Gastrocnemius medialis (tissue), 4 donors: ENCODE measurements at regions not wholly inside any gene's neighbourhood (a gene's known extent, or its start where the extent isn't known, plus 50 kb on each side); places are given as distances from the start of the nearest gene placed in this dataset.

Experiments used
- ATAC-seq, 2 donors: fragments of 150-250 bp; one replicate each; pipeline ENCODE4 v1.9.1; 2016
- DNase-seq, 2 donors: peaks; one replicate each; pipeline ENCODE4 v3.0.0-alpha.2; 2019
- H3K27ac ChIP-seq, 4 donors: fragments of 200-600 bp; sonication (generic); 1 replicate in 1 of 4; 2 replicates in 3 of 4; pipeline ENCODE4 v1.5.1; 2016 to 2018; ENCODE audit warnings: mild to moderate bottlenecking in 2 of 4, moderate library complexity in 1 of 4
- H3K27me3 ChIP-seq, 3 donors: fragments of 200-600 bp; sonication (generic) in 2 of 3; 1 replicate in 1 of 3; 2 replicates in 2 of 3; pipeline versions ENCODE4 v1.5.1 to v1.6.0; 2016 to 2019; ENCODE audit warnings: mild to moderate bottlenecking in 1 of 3, moderate library complexity in 1 of 3
- H3K36me3 ChIP-seq, 2 donors: fragments of 200-600 bp; sonication (generic) in 1 of 2; one replicate each; pipeline ENCODE4 v1.5.1; 2017 to 2018
- H3K4me1 ChIP-seq, 2 donors: fragments of 200-600 bp; sonication (generic) in 1 of 2; one replicate each; pipeline ENCODE4 v1.5.1; 2016 to 2017; ENCODE audit warnings: mild to moderate bottlenecking in 2 of 2
- H3K4me3 ChIP-seq, 4 donors: fragments of 200-600 bp; sonication (generic) in 3 of 4; 1 replicate in 1 of 4; 2 replicates in 3 of 4; pipeline ENCODE4 v1.5.1; 2016 to 2019; ENCODE audit warnings: mild to moderate bottlenecking in 2 of 4
- H3K9me3 ChIP-seq, 3 donors: fragments of 200-600 bp; sonication (generic) in 2 of 3; 1 replicate in 1 of 3; 2 replicates in 2 of 3; pipeline ENCODE4 v1.5.1; 2016 to 2019
- CTCF ChIP-seq, 5 experiments: fragments of 450-650 bp in 3 of 5; fragments of 200-600 bp in 2 of 5; sonication (generic) in 2 of 5; IDR thresholded peaks in 4 of 5; conservative IDR thresholded peaks in 1 of 5; 1 replicate in 4 of 5; 2 replicates in 1 of 5; pipeline ENCODE4 v1.5.1; 2016 to 2019; ENCODE audit warnings: antibody characterized with exemption in 5 of 5, mild to moderate bottlenecking in 3 of 5, moderate library complexity in 3 of 5
- POLR2A ChIP-seq, 2 donors: fragments of 450-650 bp; IDR thresholded peaks; one replicate each; pipeline ENCODE4 v1.6.1; 2017; ENCODE audit warnings: antibody characterized with exemption in 2 of 2, mild to moderate bottlenecking in 2 of 2, moderate library complexity in 2 of 2
- in situ Hi-C, 4 donors: fragments of 200-750 bp; cut with MboI; loops; one replicate each; pipeline versions ENCODE4 v1.15.0 to v1.8.0; 2017; ENCODE audit warnings: low sequenced_read_pairs in 4 of 4
- intact Hi-C: fragments of 100-400 bp; cut with DNase I; formaldehyde crosslinking; loops from one replicate; pipeline ENCODE4 v1.15.1; 2023; ENCODE audit warnings: low total_unique reads

GRCh38 chr2:225296951-225297350, 102.6 kb upstream of the NYAP2 start:
- H3K4me1 ChIP-seq: no peaks in the 10 kb centered on the region
- intact Hi-C loops (no loop called here), in situ Hi-C loops (no loop called here)
- H3K9me3 ChIP-seq: peaks cover 0 to 3% (median 0%) of the 10 kb centered on the region in 3 donors
- DNase-seq (no peak), ATAC-seq (no peak)
- TF ChIP-seq CTCF (IDR thresholded peaks at IDR 0.05 in 4 of 5, conservative IDR thresholded peaks at IDR 0.05 in 1 of 5) (no peak), POLR2A (IDR thresholded peaks at IDR 0.05) (no peak)
- H3K4me3 ChIP-seq: no peak overlapping the region
- no peak overlapping the region for H3K27ac ChIP-seq
- H3K27me3 ChIP-seq: no peaks in the 10 kb centered on the region
- no peaks in the 10 kb centered on the region for H3K36me3 ChIP-seq

GRCh38 chr2:225295102-225295501, 104.4 kb upstream of the NYAP2 start:
- in situ Hi-C loops (no loop called here), intact Hi-C loops (no loop called here)
- no peak for DNase-seq
- no peak overlapping the region for H3K4me3 ChIP-seq
- no peaks in the 10 kb centered on the region for H3K4me1 ChIP-seq
- H3K9me3 ChIP-seq: peaks cover 0 to 3% (median 0%) of the 10 kb centered on the region in 3 donors
- H3K27ac ChIP-seq: no peak overlapping the region
- H3K27me3 ChIP-seq: no peaks in the 10 kb centered on the region
- TF ChIP-seq CTCF (IDR thresholded peaks at IDR 0.05 in 4 of 5, conservative IDR thresholded peaks at IDR 0.05 in 1 of 5) (no peak), POLR2A (IDR thresholded peaks at IDR 0.05) (no peak)
- no peak for ATAC-seq
- no peaks in the 10 kb centered on the region for H3K36me3 ChIP-seq

GRCh38 chr2:225293638-225294037, 105.9 kb upstream of the NYAP2 start:
- intact Hi-C loops: no loop called here
- no peaks in the 10 kb centered on the region for H3K4me1 ChIP-seq
- DNase-seq (no peak), ATAC-seq (no peak)
- H3K9me3 ChIP-seq: peaks cover 0 to 3% (median 0%) of the 10 kb centered on the region in 3 donors
- no peaks in the 10 kb centered on the region for H3K27me3 ChIP-seq
- no peak overlapping the region for H3K4me3 ChIP-seq
- in situ Hi-C loops: no loop called here
- TF ChIP-seq CTCF (IDR thresholded peaks at IDR 0.05 in 4 of 5, conservative IDR thresholded peaks at IDR 0.05 in 1 of 5) (no peak), POLR2A (IDR thresholded peaks at IDR 0.05) (no peak)
- no peak overlapping the region for H3K27ac ChIP-seq
- H3K36me3 ChIP-seq: no peaks in the 10 kb centered on the region

- in situ Hi-C loops: no loop called here
- H3K9me3 ChIP-seq: no peaks in the 10 kb centered on the region
Measured at GRCh38 chr2:225290757-225291400, 108.6 kb upstream of the NYAP2 start.

More at GRCh38 chr2:225290757-225291400, 108.6 kb upstream of the NYAP2 start:
- intact Hi-C loops: no loop called here
- no peaks in the 10 kb centered on the region for H3K36me3 ChIP-seq
- H3K4me1 ChIP-seq: no peaks in the 10 kb centered on the region
- no peak overlapping the region for H3K4me3 ChIP-seq
- no peak overlapping the region for H3K27ac ChIP-seq
- H3K27me3 ChIP-seq: no peaks in the 10 kb centered on the region
- TF ChIP-seq CTCF (IDR thresholded peaks at IDR 0.05 in 4 of 5, conservative IDR thresholded peaks at IDR 0.05 in 1 of 5) (no peak), POLR2A (IDR thresholded peaks at IDR 0.05) (no peak)
- DNase-seq: no peak
- no peak for ATAC-seq
